ENCODE measurements at regions not wholly inside any gene's neighbourhood (a gene's known extent, or its start where the extent isn't known, plus 50 kb on each side); places are given as distances from the start of the nearest gene placed in this dataset.
"Not testable (repeated sequence)": the region's sequence is repeated elsewhere in the genome, so short reads cannot be mapped to it uniquely, and the experiment has no call there.

DNA sequence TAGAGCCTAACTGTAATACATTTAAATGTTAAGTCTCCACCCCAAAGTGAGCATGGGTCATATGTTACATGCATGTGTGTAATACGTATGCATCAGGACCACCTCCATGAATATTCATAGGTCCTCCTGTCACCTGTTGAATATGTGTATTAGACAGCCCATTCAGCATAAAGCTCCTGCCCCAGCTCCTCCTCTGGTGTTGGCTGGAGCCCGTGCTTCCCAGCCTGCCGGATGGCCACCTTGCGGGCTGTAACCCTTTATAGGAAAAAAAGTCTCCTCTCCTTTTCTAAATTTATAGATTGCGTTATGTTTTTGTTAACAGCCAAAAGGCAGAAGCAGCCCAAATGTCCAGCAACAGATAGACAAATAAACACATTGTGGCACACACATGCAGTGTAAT, 299.5 kb downstream of the MED10 start:
- Histone ChIP-seq H3K4me3 (no peak overlapping the region), H3K27ac (no peak overlapping the region), H3K4me1 (replicated peaks in 1 of 2) (peaks cover 3 to 25% of the 10 kb centered on the region in 2 donors)
- peak in 1 of 8 experiments; percentile 47 for ATAC-seq (replicated peaks in 6 of 8)
- 7 to 100% (median 75%) methylated on average over 1 to 5 of the region's 5 CpGs; no CpG with 5 or more reads in 1 of the 10 experiments for WGBS, 10 experiments
- in situ Hi-C loops (cut with MboI; ENCODE audit: low pct_unique_long_range_greater_than_20kb in 2 of 9, low sequenced_read_pairs in 9 of 9, unreplicated experiment in 9 of 9), result no loop called here

DNA sequence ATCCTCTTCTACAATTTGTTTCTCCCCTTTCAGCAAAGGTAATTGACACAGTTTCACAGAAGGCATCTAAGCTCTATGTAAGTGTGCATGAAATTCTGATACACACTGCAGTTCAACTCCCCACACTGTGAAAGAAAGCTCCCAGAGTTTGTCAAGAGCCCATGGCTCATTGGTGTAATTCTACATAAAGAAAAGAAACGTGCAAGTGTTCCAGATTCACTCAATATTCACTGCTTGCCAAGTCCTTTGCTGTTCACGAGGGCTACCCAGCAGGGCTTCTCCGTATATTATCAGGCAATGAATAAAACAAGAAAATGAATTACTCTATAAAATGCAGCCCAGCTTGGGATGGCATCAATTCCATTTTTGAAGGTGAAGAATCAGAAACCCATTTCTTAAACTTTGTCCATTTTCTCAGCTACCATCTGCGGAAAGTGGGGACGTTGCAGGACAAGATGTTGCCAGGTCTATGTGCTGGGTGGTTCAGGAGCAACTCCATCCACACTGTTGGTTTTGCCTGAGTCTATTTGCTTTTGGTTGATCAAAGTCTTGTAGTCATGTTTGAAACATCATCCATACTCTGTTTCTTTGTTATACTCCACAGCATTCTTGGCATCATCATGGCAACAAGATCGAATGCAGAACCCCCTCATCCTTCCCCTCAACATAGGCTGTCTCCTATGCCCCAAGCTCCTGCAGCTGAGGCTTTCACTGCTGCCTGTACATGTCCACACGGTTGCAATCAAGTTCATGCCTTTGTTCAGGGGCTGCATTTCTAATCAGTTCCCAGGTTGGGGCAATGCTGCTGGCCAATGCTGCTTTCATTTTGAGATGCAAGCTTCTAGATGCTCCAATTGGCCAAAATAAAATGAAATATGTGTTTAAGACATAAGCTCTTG, 301.8 kb downstream of the MED10 start:
- peak in 1 of 8 experiments; percentile 78 for ATAC-seq (replicated peaks in 6 of 8)
- WGBS, 10 experiments, result 20 to 89% (median 75%) methylated on average over 1 to 7 of the region's 7 CpGs
- Histone ChIP-seq H3K27ac (no peak overlapping the region), H3K4me3 (no peak overlapping the region), H3K4me1 (replicated peaks in 1 of 2) (peaks cover 0 to 18% of the 10 kb centered on the region in 2 donors)
- in situ Hi-C loops (cut with MboI; ENCODE audit: low pct_unique_long_range_greater_than_20kb in 2 of 9, low sequenced_read_pairs in 9 of 9, unreplicated experiment in 9 of 9), result no loop called here

DNA sequence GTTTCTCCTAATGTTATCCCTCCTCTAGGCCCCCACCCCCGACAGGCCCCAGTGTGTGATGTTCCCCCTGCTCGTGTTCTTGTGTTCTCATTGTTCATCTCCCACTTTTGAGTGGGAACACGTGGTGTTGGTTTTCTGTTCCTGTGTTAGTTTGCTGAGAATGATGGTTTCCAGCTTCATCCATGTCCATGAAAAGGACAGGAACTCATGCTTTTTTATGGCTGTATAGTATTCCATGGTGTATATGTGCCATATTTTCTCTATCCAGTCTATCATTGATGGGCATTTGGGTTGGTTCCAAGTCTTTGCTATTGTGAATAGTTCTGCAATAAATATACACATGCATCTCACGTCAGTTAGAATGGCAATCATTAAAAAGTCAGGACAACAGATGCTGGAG, 305.9 kb downstream of the MED10 start:
- ATAC-seq (replicated peaks in 6 of 8); H3K4me1 ChIP-seq (replicated peaks in 1 of 2); H3K4me3 ChIP-seq; in situ Hi-C loops (cut with MboI; ENCODE audit: low pct_unique_long_range_greater_than_20kb in 2 of 9, low sequenced_read_pairs in 9 of 9, unreplicated experiment in 9 of 9); H3K27ac ChIP-seq: not testable (repeated sequence)
- WGBS, 10 experiments, result 0 to 100% (median 100%) methylated on average over 1 to 2 of the region's 4 CpGs; no CpG with 5 or more reads in 4 of the 10 experiments

DNA sequence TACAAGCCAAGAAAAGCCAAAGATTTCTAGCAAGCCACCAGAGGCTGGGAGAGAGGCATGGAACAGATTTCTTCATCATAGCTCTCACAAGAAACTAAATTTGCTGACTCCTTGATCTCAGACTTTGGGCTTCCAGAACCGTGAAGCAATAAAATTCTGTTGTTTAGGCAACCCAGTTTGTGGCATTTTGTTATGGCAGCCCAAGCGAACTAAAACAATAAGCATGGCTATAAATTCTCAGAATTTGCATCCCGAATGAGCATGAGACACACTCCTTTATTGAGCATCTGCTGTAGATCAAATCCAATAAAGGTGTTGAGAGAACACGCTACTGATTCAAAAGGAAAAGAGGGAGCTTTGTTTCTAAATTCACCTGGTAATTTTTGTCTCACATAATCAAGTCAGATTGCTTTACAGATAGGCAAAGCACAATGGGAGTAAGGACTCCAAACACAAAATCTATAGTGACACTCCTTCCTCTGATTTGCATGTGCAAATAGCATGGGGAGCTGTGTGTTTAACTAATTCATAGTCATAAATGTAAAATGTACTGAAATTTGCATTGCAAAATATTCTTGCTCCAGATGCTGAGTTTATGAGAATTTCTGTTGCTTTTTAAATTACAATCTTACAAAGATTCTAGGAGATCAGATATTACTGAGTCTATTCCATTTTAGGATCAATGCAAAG, 308.7 kb downstream of the MED10 start:
- 0 to 60% (median 32%) methylated on average over 1 to 4 of the region's 4 CpGs for WGBS, 10 experiments
- in situ Hi-C loops (cut with MboI; ENCODE audit: low pct_unique_long_range_greater_than_20kb in 2 of 9, low sequenced_read_pairs in 9 of 9, unreplicated experiment in 9 of 9), result no loop called here
- ATAC-seq (replicated peaks in 6 of 8), result peak in 3 of 8 experiments; percentile 87 to 97 (median 94)
- no peak overlapping the region for H3K27ac ChIP-seq
- H3K4me3 ChIP-seq, result no peak overlapping the region
- peaks cover 12 to 20% of the 10 kb centered on the region in 2 donors for H3K4me1 ChIP-seq (replicated peaks in 1 of 2)

DNA sequence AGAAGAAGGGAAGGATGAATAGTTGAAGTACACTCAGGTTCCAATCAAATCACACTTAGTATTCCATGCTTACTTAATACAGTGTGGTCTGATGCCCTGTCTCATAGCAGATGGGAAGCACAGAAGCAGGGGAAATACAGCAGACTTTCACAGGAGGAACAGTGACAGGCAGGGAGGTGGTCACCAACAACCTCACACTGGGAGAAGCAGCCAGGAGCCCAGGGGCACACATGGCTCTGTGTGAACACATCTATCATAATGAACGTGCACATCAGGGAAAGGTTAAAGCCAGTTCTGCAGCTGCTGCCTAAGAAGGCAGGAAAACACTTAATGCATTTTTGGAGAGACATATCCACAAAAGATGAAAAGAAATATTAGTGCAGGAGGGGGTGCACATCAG, 312.3 kb downstream of the MED10 start:
- 0 to 44% (median 30%) methylated on average over 1 of the region's 1 CpG; no CpG with 5 or more reads in 6 of the 10 experiments for WGBS, 10 experiments
- in situ Hi-C loops (cut with MboI; ENCODE audit: low pct_unique_long_range_greater_than_20kb in 2 of 9, low sequenced_read_pairs in 9 of 9, unreplicated experiment in 9 of 9), result no loop called here
- Histone ChIP-seq H3K27ac (peak overlapping the region in 1 of 2 donors; percentile 48), H3K4me3 (no peak overlapping the region), H3K4me1 (replicated peaks in 1 of 2) (peaks cover 12 to 20% of the 10 kb centered on the region in 2 donors)
- ATAC-seq (replicated peaks in 6 of 8), result peak in 5 of 8 experiments; percentile 49 to 97 (median 93)

DNA sequence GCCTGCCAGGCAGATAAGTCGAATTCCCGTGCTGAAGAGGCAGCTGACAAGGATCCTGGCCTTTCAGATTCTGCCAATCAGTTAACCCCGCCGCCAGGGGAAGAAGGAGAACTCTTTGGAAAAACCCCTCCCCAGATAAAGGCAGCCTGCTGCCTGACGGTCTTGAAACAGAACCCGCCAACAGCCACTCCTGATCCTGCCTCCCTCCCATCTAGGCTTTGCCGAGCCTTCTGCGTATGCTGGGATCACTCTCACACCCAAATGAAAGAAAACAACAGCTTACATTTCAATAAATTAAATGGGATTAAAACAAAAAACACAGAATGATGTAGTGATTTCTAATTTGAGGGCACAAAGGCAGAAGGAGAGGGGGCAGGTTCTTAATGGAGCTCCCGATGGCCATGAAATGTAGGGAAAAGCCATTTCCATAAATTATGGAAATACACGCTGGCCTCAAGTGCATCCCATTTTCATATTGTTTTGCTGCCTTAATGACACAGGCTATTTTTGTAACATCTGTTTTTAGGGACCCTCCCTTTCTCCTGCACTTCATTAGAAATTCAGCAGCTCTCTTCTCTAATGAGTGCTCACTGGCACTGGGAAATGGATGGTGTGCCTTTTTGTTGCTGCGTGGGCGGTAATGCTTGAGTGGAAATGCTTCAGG, 319.1 kb downstream of the MED10 start:
- Histone ChIP-seq H3K4me3 (no peak overlapping the region), H3K27ac (peak overlapping the region; percentile 9 to 58), H3K4me1 (replicated peaks in 1 of 2) (peaks cover 3 to 19% of the 10 kb centered on the region in 2 donors)
- 0 to 75% (median 33%) methylated on average over 2 to 11 of the region's 12 CpGs; no CpG with 5 or more reads in 2 of the 10 experiments for WGBS, 10 experiments
- in situ Hi-C loops (cut with MboI; ENCODE audit: low pct_unique_long_range_greater_than_20kb in 2 of 9, low sequenced_read_pairs in 9 of 9, unreplicated experiment in 9 of 9), result no loop called here
- ATAC-seq (replicated peaks in 6 of 8), result peak; percentile 26 to 93 (median 90)

DNA sequence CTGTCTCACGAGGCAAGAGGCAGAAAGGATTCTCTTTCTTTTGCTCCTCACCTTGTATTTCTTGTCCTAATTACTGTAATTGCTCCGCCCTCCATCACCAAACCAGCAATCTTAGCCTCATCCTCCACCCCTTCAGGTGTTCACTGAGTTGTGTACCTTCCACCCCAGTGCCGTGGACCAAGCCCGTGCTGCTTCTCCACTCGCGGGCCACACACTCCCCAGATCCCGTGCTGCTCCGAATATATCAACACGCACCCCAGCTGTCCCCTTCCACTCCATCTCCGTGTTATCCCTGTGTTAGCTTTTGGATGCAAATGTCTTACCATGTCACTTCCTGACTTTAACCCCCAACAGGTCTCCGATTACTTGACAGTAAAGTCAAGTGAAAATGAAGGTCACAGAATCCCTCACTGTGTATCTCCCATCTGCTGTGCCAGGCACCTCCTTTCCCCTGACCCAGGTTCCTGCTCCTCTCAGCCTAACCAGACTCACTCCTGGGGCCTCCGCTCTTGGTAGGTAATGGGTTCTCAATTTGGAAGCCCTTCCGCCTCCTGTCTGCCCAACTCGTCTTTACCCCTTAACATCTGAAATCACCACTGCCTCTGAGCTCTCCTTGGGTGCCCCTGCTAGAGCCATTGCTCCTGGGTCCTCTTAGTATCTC, 320.2 kb downstream of the MED10 start:
- in situ Hi-C loops (cut with MboI; ENCODE audit: low pct_unique_long_range_greater_than_20kb in 2 of 9, low sequenced_read_pairs in 9 of 9, unreplicated experiment in 9 of 9), result no loop called here
- Histone ChIP-seq H3K4me3 (no peak overlapping the region), H3K27ac (no peak overlapping the region), H3K4me1 (replicated peaks in 1 of 2) (peaks cover 3 to 19% of the 10 kb centered on the region in 2 donors)
- 26 to 100% (median 92%) methylated on average over 1 to 11 of the region's 14 CpGs for WGBS, 10 experiments
- ATAC-seq (replicated peaks in 6 of 8), result no peak

DNA sequence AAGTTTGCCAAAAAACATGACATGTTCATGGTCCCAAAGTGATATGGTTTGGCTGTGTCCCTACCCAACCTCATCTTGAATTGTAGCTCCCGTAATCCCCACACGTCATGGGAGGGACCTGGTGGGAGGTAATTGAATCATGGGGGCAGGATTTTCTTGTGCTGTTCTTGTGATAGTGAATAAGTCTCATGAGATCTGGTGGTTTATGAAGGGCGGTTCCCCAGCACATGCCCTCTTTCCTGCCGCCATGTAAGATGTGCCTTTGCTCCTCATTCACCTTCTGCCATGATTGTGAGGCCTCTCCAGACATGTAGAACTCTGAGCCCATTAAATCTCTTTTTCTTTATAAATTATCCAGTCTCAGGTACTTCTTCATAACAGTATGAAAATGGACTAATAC, 322.1 kb downstream of the MED10 start:
- no peak for ATAC-seq (replicated peaks in 6 of 8)
- 8 to 100% (median 83%) methylated on average over 1 to 4 of the region's 4 CpGs; no CpG with 5 or more reads in 2 of the 10 experiments for WGBS, 10 experiments
- in situ Hi-C loops (cut with MboI; ENCODE audit: low pct_unique_long_range_greater_than_20kb in 2 of 9, low sequenced_read_pairs in 9 of 9, unreplicated experiment in 9 of 9), result no loop called here
- no peak overlapping the region for H3K4me3 ChIP-seq
- no peak overlapping the region for H3K27ac ChIP-seq
- H3K4me1 ChIP-seq (replicated peaks in 1 of 2), result peaks cover 3 to 19% of the 10 kb centered on the region in 2 donors

DNA sequence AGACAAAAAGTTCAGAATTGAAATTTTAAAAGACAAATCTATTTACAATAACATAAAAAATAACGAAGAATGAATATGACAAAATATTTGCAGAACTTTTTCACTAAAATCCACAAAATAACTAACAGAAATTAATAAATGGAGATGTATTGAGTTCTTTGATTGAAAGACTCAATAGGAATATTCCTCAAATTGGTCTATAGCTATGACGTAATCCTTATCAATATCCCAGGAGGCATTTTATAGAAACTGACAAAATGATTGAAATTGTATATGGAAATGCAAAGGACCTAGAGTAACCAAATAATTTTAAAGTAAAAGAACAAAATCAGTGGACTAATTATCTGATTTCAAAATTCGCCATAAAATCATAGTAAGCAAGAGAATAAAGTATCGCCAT, 328.7 kb downstream of the MED10 start:
- Histone ChIP-seq H3K4me3 (no peak overlapping the region), H3K4me1 (replicated peaks in 1 of 2) (no peaks in the 10 kb centered on the region), H3K27ac (no peak overlapping the region)
- no peak for ATAC-seq (replicated peaks in 6 of 8)
- in situ Hi-C loops (cut with MboI; ENCODE audit: low pct_unique_long_range_greater_than_20kb in 2 of 9, low sequenced_read_pairs in 9 of 9, unreplicated experiment in 9 of 9), result no loop called here
- WGBS, 10 experiments, result 6 to 100% (median 80%) methylated on average over 1 to 4 of the region's 4 CpGs

DNA sequence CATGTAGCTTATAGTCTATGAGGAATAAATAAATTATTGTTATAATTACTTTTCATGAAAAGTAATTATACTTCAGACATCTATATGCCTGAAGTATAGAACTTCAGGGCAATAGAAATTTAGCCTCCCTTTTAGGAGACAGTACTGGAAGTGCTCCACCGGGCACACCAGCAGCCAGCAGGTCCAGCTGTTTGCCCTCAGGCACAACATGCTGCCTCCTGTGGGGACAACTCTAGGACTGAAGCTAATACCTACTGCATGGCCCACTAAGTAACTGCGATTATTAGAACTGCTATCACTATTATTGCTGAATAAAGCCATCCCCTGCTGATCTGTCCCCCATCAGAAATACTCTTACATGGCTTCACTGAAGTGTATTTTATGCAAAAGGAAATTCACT, 329.6 kb downstream of the MED10 start:
- H3K4me3 ChIP-seq, result no peak overlapping the region
- WGBS, 10 experiments, result 0 to 94% (median 45%) methylated on average over 1 to 2 of the region's 2 CpGs; no CpG with 5 or more reads in 5 of the 10 experiments
- peaks cover 0 to 1% of the 10 kb centered on the region in 2 donors for H3K4me1 ChIP-seq (replicated peaks in 1 of 2)
- ATAC-seq (replicated peaks in 6 of 8), result peak in 1 of 8 experiments; percentile 36
- in situ Hi-C loops (cut with MboI; ENCODE audit: low pct_unique_long_range_greater_than_20kb in 2 of 9, low sequenced_read_pairs in 9 of 9, unreplicated experiment in 9 of 9), result no loop called here
- no peak overlapping the region for H3K27ac ChIP-seq

DNA sequence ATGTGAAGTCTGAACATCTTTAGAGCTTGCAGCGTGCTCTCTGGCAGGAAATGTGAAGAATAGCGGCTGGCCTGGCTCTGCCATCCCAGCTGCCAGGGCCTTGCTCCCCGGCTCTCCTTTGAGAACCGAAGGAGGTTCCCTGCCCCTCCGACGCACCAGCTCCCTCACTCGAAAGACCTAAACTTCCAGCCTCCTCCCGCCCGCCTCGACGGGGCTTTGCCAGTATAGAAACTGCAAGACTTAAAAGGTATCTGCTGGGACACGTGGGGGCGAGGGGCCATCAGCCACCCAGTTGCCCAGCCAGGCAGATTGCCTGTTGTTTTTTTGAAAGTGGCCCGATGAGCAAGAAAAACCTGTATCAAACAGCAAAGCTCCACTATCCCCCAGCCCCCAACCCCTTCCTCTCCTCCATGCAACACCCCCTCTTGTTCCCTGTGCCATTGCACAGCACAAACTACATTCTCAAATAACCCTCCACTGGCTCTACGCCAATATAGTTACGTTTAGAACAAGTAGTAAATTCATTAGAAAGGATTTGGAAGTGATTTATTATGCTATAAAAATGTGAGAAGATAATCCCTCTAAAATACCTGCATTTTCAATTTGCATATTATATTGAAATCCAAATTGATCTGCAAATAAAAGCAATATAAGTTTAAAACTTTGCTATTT, 331.9 kb downstream of the MED10 start:
- in situ Hi-C loops (cut with MboI; ENCODE audit: low pct_unique_long_range_greater_than_20kb in 2 of 9, low sequenced_read_pairs in 9 of 9, unreplicated experiment in 9 of 9), result no loop called here
- ATAC-seq (replicated peaks in 6 of 8), result peak in 1 of 8 experiments; percentile 67
- peaks cover 0 to 14% of the 10 kb centered on the region in 2 donors for H3K4me1 ChIP-seq (replicated peaks in 1 of 2)
- no peak overlapping the region for H3K4me3 ChIP-seq
- no peak overlapping the region for H3K27ac ChIP-seq
- whole genome bisulfite sequencing, 10 experiments, result 7 to 100% (median 61%) methylated on average over 1 to 12 of the region's 16 CpGs; no CpG with 5 or more reads in 2 of the 10 experiments

Measured in motor neuron (in vitro differentiated cells).